GM18861 (cell line): ENCODE measurements at regions not wholly inside any gene's neighbourhood (a gene's known extent, or its start where the extent isn't known, plus 50 kb on each side); places are given as distances from the start of the nearest gene placed in this dataset.

Experiments
- ATAC-seq: cut with Tn5 transposase; IDR thresholded peaks from one replicate; pipeline ENCODE4 v1.9.1; 2021; ENCODE audit not compliant: unreplicated experiment

DNA sequence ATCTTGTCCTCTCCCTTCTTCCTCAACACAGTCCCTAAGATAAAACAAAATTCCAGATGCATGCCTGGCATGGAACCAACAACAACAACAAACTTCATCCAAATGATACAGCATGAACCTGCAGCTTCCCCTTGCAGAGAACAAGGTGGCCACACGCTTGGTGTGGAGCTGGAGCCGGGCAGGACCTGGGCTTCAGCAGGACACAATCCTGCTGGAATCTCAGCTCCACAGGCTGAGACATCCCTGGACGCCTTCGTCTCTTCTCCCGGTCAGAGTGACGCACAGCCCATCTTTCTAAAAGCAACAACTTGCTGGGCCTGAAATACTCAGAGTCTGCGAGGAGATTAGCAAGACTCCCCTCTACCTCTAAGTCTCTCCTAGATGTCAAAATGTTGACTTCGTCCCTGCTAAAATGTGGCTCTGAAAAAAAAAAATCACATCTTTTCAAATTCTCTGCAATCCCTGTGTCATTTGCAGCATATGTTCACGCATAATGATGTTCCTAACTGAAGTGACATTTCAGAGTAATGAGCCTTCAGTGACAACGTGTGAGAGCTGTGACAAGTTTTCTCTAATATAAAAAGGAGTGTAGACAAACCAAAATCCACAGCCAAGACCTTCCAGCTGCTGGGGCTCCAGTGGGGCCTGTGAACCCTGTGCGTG, 1232.3 kb downstream of the TBC1D22A start:
- no peak for ATAC-seq

DNA sequence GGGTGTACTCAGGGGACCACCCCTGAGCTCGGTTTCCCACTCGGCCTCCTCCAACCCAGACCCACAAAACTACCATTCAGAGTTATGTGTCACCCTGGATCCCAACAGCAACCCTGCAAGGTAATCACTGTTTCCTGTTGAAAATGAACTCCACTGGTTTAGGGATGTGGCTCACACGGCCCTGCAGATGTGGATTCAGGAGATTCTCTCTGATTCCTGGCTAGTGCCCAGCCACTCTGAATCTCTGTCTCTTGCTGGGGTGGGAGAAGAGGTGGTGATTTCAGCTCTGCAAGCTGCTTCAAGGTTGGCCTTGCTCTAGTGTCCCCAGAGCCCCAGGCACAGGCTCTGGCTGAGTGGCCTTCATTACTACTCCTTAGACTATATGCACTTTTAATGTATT, 1231.6 kb downstream of the TBC1D22A start:
- no peak for ATAC-seq

GRCh38 chr22:47990481-47990880, 1228.0 kb downstream of the TBC1D22A start:
- ATAC-seq: no peak

DNA sequence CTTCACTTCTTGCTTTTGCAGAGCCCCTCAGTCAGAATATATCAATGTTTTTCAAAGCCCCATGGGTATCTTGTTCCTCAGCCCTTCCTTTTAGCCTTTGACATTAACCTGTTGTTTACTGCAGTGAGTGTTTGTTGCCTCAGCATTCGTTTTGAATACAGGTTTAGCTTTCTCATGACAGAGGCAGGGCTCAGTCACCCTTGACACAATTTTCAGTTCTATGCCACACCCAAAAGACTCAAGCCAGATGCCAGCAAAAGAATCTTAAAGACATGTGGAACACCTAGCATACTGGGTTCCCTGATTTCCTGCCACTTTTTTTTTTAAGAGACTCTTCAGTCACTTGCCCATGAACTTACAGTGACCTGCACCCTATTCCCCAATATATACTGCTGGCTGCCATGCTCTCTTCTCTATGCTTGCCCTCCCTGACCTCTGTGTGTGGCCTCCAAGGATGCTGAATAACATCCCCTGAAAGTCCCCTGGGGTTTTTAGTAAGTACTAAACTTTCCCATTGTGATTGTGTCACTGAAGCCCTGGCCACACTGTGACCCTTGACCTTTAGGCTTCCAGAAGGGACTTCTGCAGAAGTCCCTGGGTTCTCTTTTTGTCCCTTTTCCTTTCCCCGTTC, 1225.5 kb downstream of the TBC1D22A start:
- ATAC-seq: no peak

GRCh38 chr22:47976219-47976618, 1213.8 kb downstream of the TBC1D22A start:
- no peak for ATAC-seq

GRCh38 chr22:47967831-47968230, 1205.4 kb downstream of the TBC1D22A start:
- ATAC-seq: no peak

- ATAC-seq: no peak
These were observed 1203.9 kb downstream of the TBC1D22A start for GRCh38 chr22:47966316-47966715.

- ATAC-seq: no peak
These were observed 1203.4 kb downstream of the TBC1D22A start for GRCh38 chr22:47965896-47966295.

DNA sequence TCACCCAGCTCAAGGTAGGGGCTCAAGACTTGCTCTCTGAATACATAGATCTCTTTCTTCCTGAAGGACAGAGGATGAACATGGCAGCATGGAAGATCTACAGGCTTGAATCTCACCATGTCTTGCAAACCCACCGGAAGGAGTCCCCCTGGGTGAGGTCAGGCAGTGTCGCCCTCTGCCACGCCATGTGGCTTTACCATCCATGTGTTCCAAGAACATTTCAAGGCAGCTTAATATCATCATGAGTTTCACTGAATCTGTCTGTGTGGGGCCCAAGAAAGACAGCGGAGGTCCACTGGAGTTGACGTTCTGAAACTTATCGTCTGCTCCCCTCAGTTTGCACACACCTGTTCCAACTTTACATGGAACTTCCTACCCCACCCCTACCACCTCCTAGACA, 1202.6 kb downstream of the TBC1D22A start:
- ATAC-seq: no peak

DNA sequence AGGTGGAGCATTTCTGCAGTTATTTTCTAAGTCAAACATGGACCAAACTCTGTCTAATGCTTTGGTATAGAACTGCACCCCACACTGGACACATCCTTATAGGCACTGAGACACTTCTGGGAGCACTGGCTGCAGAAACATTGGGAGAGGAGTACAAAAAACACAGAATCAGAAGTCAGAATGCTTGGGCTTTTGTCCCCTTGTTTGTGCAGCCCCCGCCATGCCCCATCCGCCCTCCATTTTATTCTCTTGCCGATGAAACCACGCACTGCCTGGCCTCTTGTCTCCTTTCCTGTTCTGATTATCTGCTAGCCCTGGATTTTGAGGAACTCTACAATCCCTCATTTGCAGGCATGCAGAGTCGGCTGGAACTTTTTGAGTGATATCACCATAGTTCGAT, 1201.2 kb downstream of the TBC1D22A start:
- no peak for ATAC-seq

GRCh38 chr22:47957649-47958048, 1195.2 kb downstream of the TBC1D22A start:
- ATAC-seq: no peak

- no peak for ATAC-seq
These were observed 1191.7 kb downstream of the TBC1D22A start for GRCh38 chr22:47954107-47954506.

DNA sequence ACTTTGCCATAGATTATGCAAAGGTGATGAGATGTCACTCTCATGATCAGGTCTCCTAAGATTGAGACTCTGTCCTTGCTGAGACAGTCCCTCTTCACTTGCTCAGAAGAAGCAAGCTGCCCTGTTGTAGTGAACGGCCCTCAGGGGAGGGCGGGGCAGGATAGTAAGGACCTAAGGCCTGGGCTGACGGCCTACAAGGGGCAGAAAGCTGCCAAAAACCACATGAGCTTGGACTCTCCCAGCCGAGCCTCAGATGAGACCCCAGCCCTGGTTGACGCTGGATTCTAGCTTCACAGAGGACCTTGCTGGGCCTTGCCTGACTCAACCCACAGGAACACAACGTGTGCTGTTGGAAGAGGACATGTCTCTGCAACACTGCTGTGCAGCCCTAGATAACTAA, 1182.5 kb downstream of the TBC1D22A start:
- no peak for ATAC-seq

- ATAC-seq: no peak
These were observed 1181.6 kb downstream of the TBC1D22A start for GRCh38 chr22:47943729-47944700.

GRCh38 chr22:47940211-47940610, 1177.8 kb downstream of the TBC1D22A start:
- no peak for ATAC-seq

GRCh38 chr22:47933891-47934290, 1171.4 kb downstream of the TBC1D22A start:
- ATAC-seq: no peak

DNA sequence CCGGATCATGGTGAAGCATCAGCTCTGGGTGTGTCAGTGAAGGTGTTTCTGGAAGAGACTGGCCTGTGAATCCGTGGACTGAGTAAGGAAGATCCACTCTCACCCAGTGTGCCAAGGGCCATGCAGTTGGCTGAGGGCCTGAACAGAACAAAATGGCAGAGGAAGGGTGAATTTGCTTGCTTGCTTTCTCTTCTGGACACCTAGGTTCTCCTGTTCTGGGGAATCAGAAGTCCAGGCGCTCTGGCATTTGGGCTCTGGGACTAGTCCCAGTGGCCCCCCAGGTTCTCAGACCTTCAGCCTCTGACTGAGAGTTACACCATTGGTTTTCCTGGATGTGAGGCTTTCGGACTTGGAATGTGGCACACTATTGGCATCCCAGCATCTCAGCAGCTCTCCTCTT, 1170.8 kb downstream of the TBC1D22A start:
- no peak for ATAC-seq

- ATAC-seq: no peak
These were observed 1167.3 kb downstream of the TBC1D22A start for GRCh38 chr22:47929646-47930185.

DNA sequence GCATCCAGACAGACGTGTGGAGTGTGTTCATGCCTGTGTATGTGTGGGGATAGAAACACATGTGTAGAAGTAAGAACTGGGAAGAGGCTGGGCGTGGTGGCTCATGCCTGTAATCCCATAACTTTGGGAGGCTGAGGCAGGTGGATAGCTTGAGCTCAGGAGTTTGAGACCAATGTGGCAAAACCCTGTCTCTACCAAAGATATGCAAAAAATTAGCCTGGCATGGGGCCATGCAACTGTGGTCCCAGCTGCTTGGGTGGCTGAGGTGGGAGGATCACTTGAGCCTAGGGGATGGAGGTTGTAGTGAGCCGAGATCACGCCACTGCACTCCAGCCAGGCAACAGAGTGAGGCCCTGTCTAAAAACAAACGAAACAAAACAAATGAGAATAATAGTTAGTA, 1166.6 kb downstream of the TBC1D22A start:
- ATAC-seq: no peak

DNA sequence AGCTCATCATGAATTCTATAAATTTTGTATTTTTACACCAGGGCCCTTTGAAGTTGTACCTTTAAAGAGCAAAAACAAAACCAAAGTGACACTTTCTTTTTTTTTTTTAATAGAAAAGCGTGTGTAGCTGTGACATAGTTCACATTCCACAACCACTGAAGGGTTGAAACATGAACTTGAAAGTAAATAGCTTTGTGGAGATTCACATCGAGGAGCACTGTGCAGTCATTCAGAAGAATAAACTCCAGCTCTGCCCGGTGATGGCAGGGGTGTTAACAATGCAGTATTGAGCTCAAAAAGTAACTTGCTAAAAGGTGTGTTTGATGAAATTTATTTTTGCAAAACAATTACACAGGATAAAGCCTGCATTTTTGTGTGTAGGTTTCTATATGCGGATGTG, 1166.2 kb downstream of the TBC1D22A start:
- no peak for ATAC-seq

- no peak for ATAC-seq
These were observed 1165.3 kb downstream of the TBC1D22A start for GRCh38 chr22:47927648-47928210.
